IMR-90 (cell line): ENCODE measurements at regions not wholly inside any gene's neighbourhood (a gene's known extent, or its start where the extent isn't known, plus 50 kb on each side); places are given as distances from the start of the nearest gene placed in this dataset.

ENCODE experiments used
- FOS ChIP-seq: fragments of 150-350 bp; IDR thresholded peaks from 2 replicates; pipeline ENCODE4 v1.6.1; 2016; ENCODE audit warnings: low read depth, low read length
- MAFK ChIP-seq: IDR thresholded peaks from 2 replicates; pipeline ENCODE4 v1.6.1; 2012; ENCODE audit warnings: low read depth, low read length, improper control_type of control experiment
- MAZ ChIP-seq: IDR thresholded peaks from 2 replicates; pipeline ENCODE4 v1.6.1; 2012; ENCODE audit warnings: low read depth, mild to moderate bottlenecking, low read length, improper control_type of control experiment, moderate library complexity, borderline replicate concordance
- POLR2A ChIP-seq: IDR thresholded peaks from 2 replicates; pipeline ENCODE4 v1.6.1; 2012; ENCODE audit warnings: mild to moderate bottlenecking, low read depth, low read length
- RAD21 ChIP-seq: IDR thresholded peaks from 2 replicates; pipeline ENCODE4 v1.6.1; 2012; ENCODE audit warnings: low read length, improper control_type of control experiment
- RFX5 ChIP-seq: IDR thresholded peaks from 2 replicates; pipeline ENCODE4 v1.8.0; 2012; ENCODE audit warnings: low read depth, mild to moderate bottlenecking, low read length, moderate library complexity
- TF ChIP-seq, protein P1 (sequence below): conservative IDR thresholded peaks from 2 replicates; pipeline ENCODE4 v1.5.1; 2012; ENCODE audit warnings: mild to moderate bottlenecking, low read depth, low read length, improper control_type of control experiment
- TF ChIP-seq, protein P2 (sequence below): fragments of 150-350 bp; IDR thresholded peaks from 2 replicates; pipeline ENCODE4 v1.6.1; 2017; ENCODE audit warnings: mild to moderate bottlenecking, antibody characterized with exemption, low read length, low read depth

DNA sequence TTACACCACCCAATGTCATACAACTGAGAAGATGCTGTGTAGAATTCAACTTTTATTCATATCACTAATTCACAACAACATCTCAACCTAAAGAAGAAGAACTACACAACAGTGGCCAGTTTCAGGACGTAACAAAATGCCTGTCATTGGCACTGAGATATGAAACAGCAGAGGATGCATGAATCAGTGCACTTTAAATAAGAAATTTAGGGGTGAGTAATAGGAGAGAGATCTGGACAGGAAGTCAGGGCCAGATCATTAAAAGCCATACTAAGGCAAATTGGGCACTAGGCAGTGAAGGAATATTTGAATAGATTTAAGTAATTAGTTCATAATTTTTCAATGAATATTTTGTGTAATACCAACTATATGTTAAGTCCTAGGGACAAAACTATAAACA, 510.5 kb downstream of the PLPP3 start:
- no peak for TF ChIP-seq FOS
- TF ChIP-seq, protein P1, sequence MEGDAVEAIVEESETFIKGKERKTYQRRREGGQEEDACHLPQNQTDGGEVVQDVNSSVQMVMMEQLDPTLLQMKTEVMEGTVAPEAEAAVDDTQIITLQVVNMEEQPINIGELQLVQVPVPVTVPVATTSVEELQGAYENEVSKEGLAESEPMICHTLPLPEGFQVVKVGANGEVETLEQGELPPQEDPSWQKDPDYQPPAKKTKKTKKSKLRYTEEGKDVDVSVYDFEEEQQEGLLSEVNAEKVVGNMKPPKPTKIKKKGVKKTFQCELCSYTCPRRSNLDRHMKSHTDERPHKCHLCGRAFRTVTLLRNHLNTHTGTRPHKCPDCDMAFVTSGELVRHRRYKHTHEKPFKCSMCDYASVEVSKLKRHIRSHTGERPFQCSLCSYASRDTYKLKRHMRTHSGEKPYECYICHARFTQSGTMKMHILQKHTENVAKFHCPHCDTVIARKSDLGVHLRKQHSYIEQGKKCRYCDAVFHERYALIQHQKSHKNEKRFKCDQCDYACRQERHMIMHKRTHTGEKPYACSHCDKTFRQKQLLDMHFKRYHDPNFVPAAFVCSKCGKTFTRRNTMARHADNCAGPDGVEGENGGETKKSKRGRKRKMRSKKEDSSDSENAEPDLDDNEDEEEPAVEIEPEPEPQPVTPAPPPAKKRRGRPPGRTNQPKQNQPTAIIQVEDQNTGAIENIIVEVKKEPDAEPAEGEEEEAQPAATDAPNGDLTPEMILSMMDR = no peak
- TF ChIP-seq RAD21 = no peak
- TF ChIP-seq MAFK = no peak
- no peak for TF ChIP-seq RFX5
- TF ChIP-seq, protein P2, sequence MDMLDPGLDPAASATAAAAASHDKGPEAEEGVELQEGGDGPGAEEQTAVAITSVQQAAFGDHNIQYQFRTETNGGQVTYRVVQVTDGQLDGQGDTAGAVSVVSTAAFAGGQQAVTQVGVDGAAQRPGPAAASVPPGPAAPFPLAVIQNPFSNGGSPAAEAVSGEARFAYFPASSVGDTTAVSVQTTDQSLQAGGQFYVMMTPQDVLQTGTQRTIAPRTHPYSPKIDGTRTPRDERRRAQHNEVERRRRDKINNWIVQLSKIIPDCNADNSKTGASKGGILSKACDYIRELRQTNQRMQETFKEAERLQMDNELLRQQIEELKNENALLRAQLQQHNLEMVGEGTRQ = no peak
- TF ChIP-seq MAZ = no peak
- TF ChIP-seq POLR2A = no peak
